ENCODE measurements at regions not wholly inside any gene's neighbourhood (a gene's known extent, or its start where the extent isn't known, plus 50 kb on each side); places are given as distances from the start of the nearest gene placed in this dataset.
"Not testable (repeated sequence)": the region's sequence is repeated elsewhere in the genome, so short reads cannot be mapped to it uniquely, and the experiment has no call there.

- H3K36me3 ChIP-seq (ENCODE audit: control insufficient read depth, insufficient read depth, low read length); H3K4me3 ChIP-seq (ENCODE audit: insufficient read depth, low read depth, low read length); H3K27me3 ChIP-seq (ENCODE audit: control insufficient read depth, insufficient read depth, low read length, poor library complexity, severe bottlenecking); H3K9me3 ChIP-seq (ENCODE audit: control insufficient read depth, low read length); H3K4me1 ChIP-seq (ENCODE audit: control insufficient read depth, insufficient read depth, low read length); H3K27ac ChIP-seq (ENCODE audit: insufficient read depth, low read depth, low read length, poor library complexity, severe bottlenecking): not testable (repeated sequence)
- 93 to 94% methylated on average over 9 of the region's 11 CpGs for WGBS, 2 experiments
These were observed 241.1 kb upstream of the HDAC4 start for GRCh38 chr2:239641904-239642303.

- 93 to 95% methylated on average over 16 of the region's 16 CpGs for WGBS, 2 experiments
These were observed 240.1 kb upstream of the HDAC4 start for GRCh38 chr2:239640676-239641578.

GRCh38 chr2:239640210-239640609 is 239.4 kb upstream of the HDAC4 start:
- 79 to 82% methylated on average over 5 of the region's 5 CpGs for WGBS, 2 experiments
- Histone ChIP-seq H3K9me3 (ENCODE audit: control insufficient read depth, low read length) (no peaks in the 10 kb centered on the region), H3K36me3 (ENCODE audit: control insufficient read depth, insufficient read depth, low read length) (no peaks in the 10 kb centered on the region), H3K27ac (ENCODE audit: insufficient read depth, low read depth, low read length, poor library complexity, severe bottlenecking) (no peak overlapping the region), H3K27me3 (ENCODE audit: control insufficient read depth, insufficient read depth, low read length, poor library complexity, severe bottlenecking) (no peaks in the 10 kb centered on the region), H3K4me3 (ENCODE audit: insufficient read depth, low read depth, low read length) (no peak overlapping the region), H3K4me1 (ENCODE audit: control insufficient read depth, insufficient read depth, low read length) (no peaks in the 10 kb centered on the region)

More at GRCh38 chr2:239640676-239641578, 240.1 kb upstream of the HDAC4 start:
- Histone ChIP-seq H3K27ac (ENCODE audit: insufficient read depth, low read depth, low read length, poor library complexity, severe bottlenecking) (no peak overlapping the region), H3K36me3 (ENCODE audit: control insufficient read depth, insufficient read depth, low read length) (no peaks in the 10 kb centered on the region), H3K4me1 (ENCODE audit: control insufficient read depth, insufficient read depth, low read length) (no peaks in the 10 kb centered on the region), H3K4me3 (ENCODE audit: insufficient read depth, low read depth, low read length) (no peak overlapping the region), H3K27me3 (ENCODE audit: control insufficient read depth, insufficient read depth, low read length, poor library complexity, severe bottlenecking) (no peaks in the 10 kb centered on the region), H3K9me3 (ENCODE audit: control insufficient read depth, low read length) (no peaks in the 10 kb centered on the region)

GRCh38 chr2:239639421-239640185 is 238.8 kb upstream of the HDAC4 start:
- no peaks in the 10 kb centered on the region for H3K4me1 ChIP-seq (ENCODE audit: control insufficient read depth, insufficient read depth, low read length)
- WGBS, 2 experiments: 93 to 95% methylated on average over 5 of the region's 5 CpGs

GRCh38 chr2:239638376-239638775 is 237.6 kb upstream of the HDAC4 start:
- H3K9me3 ChIP-seq (ENCODE audit: control insufficient read depth, low read length): no peaks in the 10 kb centered on the region
- H3K4me1 ChIP-seq (ENCODE audit: control insufficient read depth, insufficient read depth, low read length): no peaks in the 10 kb centered on the region
- H3K27ac ChIP-seq (ENCODE audit: insufficient read depth, low read depth, low read length, poor library complexity, severe bottlenecking): no peak overlapping the region
- H3K27me3 ChIP-seq (ENCODE audit: control insufficient read depth, insufficient read depth, low read length, poor library complexity, severe bottlenecking): no peaks in the 10 kb centered on the region
- H3K36me3 ChIP-seq (ENCODE audit: control insufficient read depth, insufficient read depth, low read length): no peaks in the 10 kb centered on the region
- WGBS, 2 experiments: 90 to 93% methylated on average over 4 of the region's 4 CpGs
- no peak overlapping the region for H3K4me3 ChIP-seq (ENCODE audit: insufficient read depth, low read depth, low read length)

More at GRCh38 chr2:239639421-239640185, 238.8 kb upstream of the HDAC4 start:
- H3K36me3 ChIP-seq (ENCODE audit: control insufficient read depth, insufficient read depth, low read length): no peaks in the 10 kb centered on the region
- no peak overlapping the region for H3K4me3 ChIP-seq (ENCODE audit: insufficient read depth, low read depth, low read length)
- no peaks in the 10 kb centered on the region for H3K9me3 ChIP-seq (ENCODE audit: control insufficient read depth, low read length)
- H3K27ac ChIP-seq (ENCODE audit: insufficient read depth, low read depth, low read length, poor library complexity, severe bottlenecking): no peak overlapping the region
- no peaks in the 10 kb centered on the region for H3K27me3 ChIP-seq (ENCODE audit: control insufficient read depth, insufficient read depth, low read length, poor library complexity, severe bottlenecking)

- H3K4me3 ChIP-seq (ENCODE audit: insufficient read depth, low read depth, low read length): no peak overlapping the region
- no peaks in the 10 kb centered on the region for H3K4me1 ChIP-seq (ENCODE audit: control insufficient read depth, insufficient read depth, low read length)
- H3K27ac ChIP-seq (ENCODE audit: insufficient read depth, low read depth, low read length, poor library complexity, severe bottlenecking): no peak overlapping the region
- H3K27me3 ChIP-seq (ENCODE audit: control insufficient read depth, insufficient read depth, low read length, poor library complexity, severe bottlenecking): no peaks in the 10 kb centered on the region
- no peaks in the 10 kb centered on the region for H3K9me3 ChIP-seq (ENCODE audit: control insufficient read depth, low read length)
- WGBS, 2 experiments: 85 to 96% methylated on average over 3 of the region's 3 CpGs
- no peaks in the 10 kb centered on the region for H3K36me3 ChIP-seq (ENCODE audit: control insufficient read depth, insufficient read depth, low read length)
These were observed 236.0 kb upstream of the HDAC4 start for GRCh38 chr2:239636808-239637207.

GRCh38 chr2:239634769-239635168 is 233.9 kb upstream of the HDAC4 start:
- 94 to 97% methylated on average over 4 of the region's 4 CpGs for WGBS, 2 experiments
- Histone ChIP-seq H3K27me3 (ENCODE audit: control insufficient read depth, insufficient read depth, low read length, poor library complexity, severe bottlenecking) (no peaks in the 10 kb centered on the region), H3K27ac (ENCODE audit: insufficient read depth, low read depth, low read length, poor library complexity, severe bottlenecking) (no peak overlapping the region), H3K9me3 (ENCODE audit: control insufficient read depth, low read length) (no peaks in the 10 kb centered on the region), H3K4me3 (ENCODE audit: insufficient read depth, low read depth, low read length) (no peak overlapping the region), H3K36me3 (ENCODE audit: control insufficient read depth, insufficient read depth, low read length) (no peaks in the 10 kb centered on the region), H3K4me1 (ENCODE audit: control insufficient read depth, insufficient read depth, low read length) (no peaks in the 10 kb centered on the region)

- Histone ChIP-seq H3K27ac (ENCODE audit: insufficient read depth, low read depth, low read length, poor library complexity, severe bottlenecking) (no peak overlapping the region), H3K4me3 (ENCODE audit: insufficient read depth, low read depth, low read length) (no peak overlapping the region), H3K36me3 (ENCODE audit: control insufficient read depth, insufficient read depth, low read length) (no peaks in the 10 kb centered on the region), H3K27me3 (ENCODE audit: control insufficient read depth, insufficient read depth, low read length, poor library complexity, severe bottlenecking) (no peaks in the 10 kb centered on the region), H3K9me3 (ENCODE audit: control insufficient read depth, low read length) (no peaks in the 10 kb centered on the region), H3K4me1 (ENCODE audit: control insufficient read depth, insufficient read depth, low read length) (no peaks in the 10 kb centered on the region)
- 93 to 94% methylated on average over 13 of the region's 13 CpGs for WGBS, 2 experiments
These were observed 229.9 kb upstream of the HDAC4 start for GRCh38 chr2:239630618-239631286.

- 90 to 97% methylated on average over 7 of the region's 7 CpGs for WGBS, 2 experiments
- no peak overlapping the region for H3K4me3 ChIP-seq (ENCODE audit: insufficient read depth, low read depth, low read length)
- H3K9me3 ChIP-seq (ENCODE audit: control insufficient read depth, low read length): no peaks in the 10 kb centered on the region
- H3K27ac ChIP-seq (ENCODE audit: insufficient read depth, low read depth, low read length, poor library complexity, severe bottlenecking): no peak overlapping the region
- H3K27me3 ChIP-seq (ENCODE audit: control insufficient read depth, insufficient read depth, low read length, poor library complexity, severe bottlenecking): no peaks in the 10 kb centered on the region
- H3K4me1 ChIP-seq (ENCODE audit: control insufficient read depth, insufficient read depth, low read length): no peaks in the 10 kb centered on the region
- H3K36me3 ChIP-seq (ENCODE audit: control insufficient read depth, insufficient read depth, low read length): no peaks in the 10 kb centered on the region
These were observed 229.3 kb upstream of the HDAC4 start for GRCh38 chr2:239629926-239630617.
